ENCODE measurements at regions not wholly inside any gene's neighbourhood (a gene's known extent, or its start where the extent isn't known, plus 50 kb on each side); places are given as distances from the start of the nearest gene placed in this dataset.
"Not testable (repeated sequence)": the region's sequence is repeated elsewhere in the genome, so short reads cannot be mapped to it uniquely, and the experiment has no call there.

- DNase-seq: no peak
Observed at GRCh38 chr6:135731116-135731515, 120.4 kb upstream of the PDE7B start.

- not testable (repeated sequence) for DNase-seq
Observed at GRCh38 chr6:135736351-135736750, 115.2 kb upstream of the PDE7B start.

- DNase-seq: no peak
Observed at GRCh38 chr6:135738636-135739035, 112.9 kb upstream of the PDE7B start.

GRCh38 chr6:135739288-135739687 is 112.2 kb upstream of the PDE7B start:
- DNase-seq: no peak

- DNase-seq: no peak
Observed at GRCh38 chr6:135740580-135740979, 110.9 kb upstream of the PDE7B start.

- DNase-seq: no peak
Observed at GRCh38 chr6:135743476-135743875, 108.0 kb upstream of the PDE7B start.

GRCh38 chr6:135748189-135748588 is 103.3 kb upstream of the PDE7B start:
- no peak for DNase-seq

- DNase-seq: no peak
Observed at GRCh38 chr6:135750081-135750480, 101.4 kb upstream of the PDE7B start.

GRCh38 chr6:135753196-135753595 is 98.3 kb upstream of the PDE7B start:
- no peak for DNase-seq

GRCh38 chr6:135759831-135760230 is 91.7 kb upstream of the PDE7B start:
- no peak for DNase-seq

GRCh38 chr6:135774006-135774405 is 77.5 kb upstream of the PDE7B start:
- DNase-seq: no peak

- no peak for DNase-seq
Observed at GRCh38 chr6:135779213-135779612, 72.3 kb upstream of the PDE7B start.

GRCh38 chr6:135780326-135780725 is 71.2 kb upstream of the PDE7B start:
- no peak for DNase-seq

- DNase-seq: no peak
Observed at GRCh38 chr6:135782546-135782945, 69.0 kb upstream of the PDE7B start.

GRCh38 chr6:135784507-135784906 is 67.0 kb upstream of the PDE7B start:
- no peak for DNase-seq

- DNase-seq: no peak
Observed at GRCh38 chr6:135789375-135790050, 62.0 kb upstream of the PDE7B start.

- no peak for DNase-seq
Observed at GRCh38 chr6:135791441-135791840, 60.1 kb upstream of the PDE7B start.

GRCh38 chr6:135796643-135797305 is 54.7 kb upstream of the PDE7B start:
- DNase-seq: peak; percentile 42

- DNase-seq: peak; percentile 59
Observed at GRCh38 chr6:135797361-135797760, 54.1 kb upstream of the PDE7B start.

GRCh38 chr6:135798751-135799515 is 52.6 kb upstream of the PDE7B start:
- peak; percentile 53 for DNase-seq
